Right atrium auricular region (tissue), 2 donors: ENCODE measurements at regions not wholly inside any gene's neighbourhood (a gene's known extent, or its start where the extent isn't known, plus 50 kb on each side); places are given as distances from the start of the nearest gene placed in this dataset.
A peak's percentile ranks its signal among the peaks of the same experiment; 100 is the strongest.
"Not testable (repeated sequence)": the region's sequence is repeated elsewhere in the genome, so short reads cannot be mapped to it uniquely, and the experiment has no call there.

Experiments
- DNase-seq: peaks from one replicate; pipeline ENCODE4 v3.0.0-alpha.2; 2019; ENCODE audit warnings: low spot score
- H3K27ac ChIP-seq, 2 donors: fragments of 200-600 bp; sonication (generic); 1 replicate in 1 of 2; 2 replicates in 1 of 2; pipeline ENCODE4 v1.5.1; 2016 to 2019
- H3K27me3 ChIP-seq, 2 donors: fragments of 200-600 bp; sonication (generic); one replicate each; pipeline versions ENCODE4 v1.5.1 to v1.6.0; 2017 to 2019
- H3K36me3 ChIP-seq: fragments of 200-600 bp; sonication (generic); one replicate; pipeline ENCODE4 v1.5.1; 2016
- H3K4me1 ChIP-seq, 2 donors: fragments of 200-600 bp; sonication (generic); one replicate each; pipeline versions ENCODE4 v1.5.1 to v1.6.0; 2017 to 2019
- H3K4me3 ChIP-seq, 2 donors: fragments of 200-600 bp; sonication (generic); 1 replicate in 1 of 2; 2 replicates in 1 of 2; pipeline ENCODE4 v1.5.1; 2017 to 2019; ENCODE audit warnings: mild to moderate bottlenecking in 1 of 2, moderate library complexity in 1 of 2
- H3K9me3 ChIP-seq, 2 donors: fragments of 200-600 bp; sonication (generic); one replicate each; pipeline ENCODE4 v1.5.1; 2019
- CTCF ChIP-seq, 2 donors: fragments of 200-600 bp; sonication (generic); IDR thresholded peaks; one replicate each; pipeline ENCODE4 v1.5.1; 2019; ENCODE audit warnings: antibody characterized with exemption in 2 of 2

GRCh38 chr14:65847075-65847847 is 434.7 kb downstream of the FUT8 start:
- H3K27ac ChIP-seq = no peak overlapping the region
- no peaks in the 10 kb centered on the region for H3K9me3 ChIP-seq
- H3K4me1 ChIP-seq = no peaks in the 10 kb centered on the region
- TF ChIP-seq CTCF (IDR thresholded peaks at IDR 0.05) = no peak
- no peaks in the 10 kb centered on the region for H3K36me3 ChIP-seq
- peak; percentile 23 for DNase-seq
- no peaks in the 10 kb centered on the region for H3K27me3 ChIP-seq
- no peak overlapping the region for H3K4me3 ChIP-seq

GRCh38 chr14:65847931-65848330 is 435.4 kb downstream of the FUT8 start:
- not testable (repeated sequence) for H3K4me1 ChIP-seq, H3K36me3 ChIP-seq, H3K4me3 ChIP-seq, H3K9me3 ChIP-seq, DNase-seq, H3K27ac ChIP-seq, H3K27me3 ChIP-seq

GRCh38 chr14:65849091-65849490 is 436.6 kb downstream of the FUT8 start:
- Histone ChIP-seq H3K9me3 (no peaks in the 10 kb centered on the region), H3K4me1 (no peaks in the 10 kb centered on the region), H3K36me3 (no peaks in the 10 kb centered on the region), H3K27ac (no peak overlapping the region), H3K4me3 (no peak overlapping the region), H3K27me3 (no peaks in the 10 kb centered on the region)
- no peak for DNase-seq
- no peak for TF ChIP-seq CTCF (IDR thresholded peaks at IDR 0.05)

- DNase-seq = peak; percentile 18
- H3K27ac ChIP-seq = no peak overlapping the region
- TF ChIP-seq CTCF (IDR thresholded peaks at IDR 0.05) = no peak
- H3K36me3 ChIP-seq = no peaks in the 10 kb centered on the region
- no peaks in the 10 kb centered on the region for H3K27me3 ChIP-seq
- H3K4me1 ChIP-seq = no peaks in the 10 kb centered on the region
- H3K9me3 ChIP-seq = no peaks in the 10 kb centered on the region
- no peak overlapping the region for H3K4me3 ChIP-seq
Observed at GRCh38 chr14:65849558-65849957, 437.0 kb downstream of the FUT8 start.

GRCh38 chr14:65850429-65851135 is 438.1 kb downstream of the FUT8 start:
- DNase-seq = peak; percentile 43
- no peak for TF ChIP-seq CTCF (IDR thresholded peaks at IDR 0.05)

GRCh38 chr14:65852689-65853088 is 440.2 kb downstream of the FUT8 start:
- H3K27me3 ChIP-seq = no peaks in the 10 kb centered on the region
- no peak overlapping the region for H3K4me3 ChIP-seq
- no peaks in the 10 kb centered on the region for H3K9me3 ChIP-seq
- no peak for DNase-seq
- H3K36me3 ChIP-seq = no peaks in the 10 kb centered on the region
- no peak overlapping the region for H3K27ac ChIP-seq
- no peak for TF ChIP-seq CTCF (IDR thresholded peaks at IDR 0.05)
- H3K4me1 ChIP-seq = no peaks in the 10 kb centered on the region

More at GRCh38 chr14:65850429-65851135, 438.1 kb downstream of the FUT8 start:
- Histone ChIP-seq H3K27ac (no peak overlapping the region), H3K27me3 (no peaks in the 10 kb centered on the region), H3K9me3 (no peaks in the 10 kb centered on the region), H3K36me3 (no peaks in the 10 kb centered on the region), H3K4me3 (no peak overlapping the region), H3K4me1 (no peaks in the 10 kb centered on the region)
